ENCODE measurements at regions not wholly inside any gene's neighbourhood (a gene's known extent, or its start where the extent isn't known, plus 50 kb on each side); places are given as distances from the start of the nearest gene placed in this dataset.

- no peak for DNase-seq
Measured at GRCh38 chr6:14950103-14950969, 295.5 kb upstream of the JARID2 start.

- DNase-seq, result no peak
Measured at GRCh38 chr6:14950970-14951276, 294.9 kb upstream of the JARID2 start.

GRCh38 chr6:14951704-14952103, 294.2 kb upstream of the JARID2 start:
- DNase-seq, result peak in 2 of 14 donors; percentile 1 to 4

GRCh38 chr6:14953836-14954235, 292.0 kb upstream of the JARID2 start:
- DNase-seq, result no peak

- DNase-seq, result no peak
Measured at GRCh38 chr6:14957355-14958059, 288.4 kb upstream of the JARID2 start.

GRCh38 chr6:14959324-14959885, 286.5 kb upstream of the JARID2 start:
- no peak for DNase-seq

- DNase-seq, result peak in 1 of 14 donors; percentile 26
Measured at GRCh38 chr6:14964556-14965270, 281.2 kb upstream of the JARID2 start.

GRCh38 chr6:14965424-14966075, 280.3 kb upstream of the JARID2 start:
- DNase-seq, result no peak

- DNase-seq, result no peak
Measured at GRCh38 chr6:14966096-14966905, 279.6 kb upstream of the JARID2 start.

- DNase-seq, result no peak
Measured at GRCh38 chr6:14966906-14967711, 278.8 kb upstream of the JARID2 start.

- DNase-seq, result no peak
Measured at GRCh38 chr6:14968056-14968637, 277.7 kb upstream of the JARID2 start.

GRCh38 chr6:14969126-14969525, 276.7 kb upstream of the JARID2 start:
- no peak for DNase-seq

- DNase-seq, result no peak
Measured at GRCh38 chr6:14972379-14973067, 273.3 kb upstream of the JARID2 start.

GRCh38 chr6:14974372-14974771, 271.5 kb upstream of the JARID2 start:
- DNase-seq, result no peak

- DNase-seq, result no peak
Measured at GRCh38 chr6:14974792-14975470, 270.9 kb upstream of the JARID2 start.

- no peak for DNase-seq
Measured at GRCh38 chr6:14975471-14975817, 270.4 kb upstream of the JARID2 start.

- no peak for DNase-seq
Measured at GRCh38 chr6:14977747-14978382, 268.0 kb upstream of the JARID2 start.

- no peak for DNase-seq
Measured at GRCh38 chr6:14981960-14982359, 263.9 kb upstream of the JARID2 start.

All from C1 segment of cervical spinal cord (tissue), 14 donors.